ENCODE measurements at regions not wholly inside any gene's neighbourhood (a gene's known extent, or its start where the extent isn't known, plus 50 kb on each side); places are given as distances from the start of the nearest gene placed in this dataset.
A peak's percentile ranks its signal among the peaks of the same experiment; 100 is the strongest.
"Not testable (repeated sequence)": the region's sequence is repeated elsewhere in the genome, so short reads cannot be mapped to it uniquely, and the experiment has no call there.

DNA sequence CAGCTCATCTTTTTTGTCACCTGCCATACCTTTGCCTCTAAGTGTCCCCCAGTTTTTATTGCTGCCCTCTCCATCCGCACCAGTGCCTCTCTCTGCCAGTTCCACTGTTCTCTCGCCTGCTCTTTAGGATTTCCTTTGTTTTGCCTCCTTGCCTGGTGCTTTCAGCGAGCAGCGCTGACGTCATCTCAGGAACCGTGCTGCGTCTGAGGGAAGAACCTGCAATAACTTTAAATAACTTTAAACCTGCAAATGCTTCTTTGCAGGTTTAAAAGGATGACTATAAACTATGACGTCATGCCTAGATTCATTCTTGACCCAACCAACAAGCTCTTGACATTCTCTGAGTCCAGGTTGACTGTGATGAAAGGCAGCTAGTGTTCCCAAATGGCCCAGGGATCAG is 105.1 kb downstream of the LRRC74B start:
- peak in 1 of 2 experiments; percentile 15 for DNase-seq

DNA sequence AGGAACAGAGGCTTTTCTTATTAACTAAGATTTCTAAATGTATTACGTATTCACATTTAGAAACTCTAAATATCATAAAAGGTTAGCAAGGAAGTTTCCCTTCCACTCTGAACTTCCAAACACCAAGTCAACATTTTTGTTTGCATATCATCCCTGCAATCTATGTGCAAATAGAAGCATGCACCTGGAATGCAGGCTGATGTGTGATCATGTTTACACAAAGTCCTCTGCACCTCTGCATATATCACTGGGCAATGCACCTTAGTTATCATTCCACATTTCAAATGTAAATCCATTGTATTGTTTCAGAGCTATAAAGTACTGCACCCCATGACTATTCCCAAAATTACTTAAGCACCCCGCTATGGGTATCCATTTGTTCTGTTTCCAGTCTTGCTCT is 142.1 kb downstream of the LRRC74B start:
- DNase-seq: not testable (repeated sequence)

DNA sequence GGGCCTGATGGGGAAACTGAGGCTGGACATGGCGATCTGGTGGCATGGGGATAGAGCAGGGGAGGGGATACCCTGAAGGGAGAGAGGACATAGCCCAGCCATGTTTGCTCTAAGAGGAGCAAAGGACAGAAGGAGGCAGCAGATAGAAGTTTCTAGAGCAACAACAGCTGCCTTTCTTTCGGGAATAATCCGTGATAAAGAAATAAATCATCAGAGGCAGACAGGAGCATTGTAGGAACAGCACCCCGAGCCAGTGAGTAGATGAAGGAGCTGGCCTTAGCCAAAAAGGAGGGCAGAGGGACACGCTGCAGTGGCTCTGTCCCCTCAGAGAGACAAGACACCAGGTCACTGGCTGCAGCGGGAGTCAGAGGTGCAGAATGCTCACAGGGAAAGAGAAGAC is 166.3 kb downstream of the LRRC74B start:
- DNase-seq: not testable (repeated sequence)

- not testable (repeated sequence) for DNase-seq
Measured at GRCh38 chr22:21215973-21216731, 167.4 kb upstream of the RIMBP3B start.

DNA sequence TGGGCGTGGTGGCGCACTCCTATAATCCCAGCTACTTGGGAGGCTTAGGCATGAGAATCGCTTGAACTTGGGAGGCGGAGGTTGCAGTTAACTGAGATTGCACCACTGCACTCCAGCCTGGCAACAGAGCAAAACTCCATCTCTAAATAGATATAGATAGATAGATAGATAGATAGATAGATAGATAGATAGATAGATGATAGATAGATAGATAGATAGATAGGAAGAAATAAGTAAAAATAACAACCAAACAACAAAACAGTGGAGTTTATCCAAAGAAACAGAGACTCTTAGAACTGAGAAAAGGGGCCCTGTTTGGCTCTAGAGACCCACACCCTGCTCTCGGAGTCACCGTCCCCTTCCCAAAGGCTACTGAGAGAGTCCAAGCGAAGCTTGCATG is 158.7 kb upstream of the RIMBP3B start:
- DNase-seq: not testable (repeated sequence)

- not testable (repeated sequence) for DNase-seq
Measured at GRCh38 chr22:21226901-21227693, 156.5 kb upstream of the RIMBP3B start.

DNA sequence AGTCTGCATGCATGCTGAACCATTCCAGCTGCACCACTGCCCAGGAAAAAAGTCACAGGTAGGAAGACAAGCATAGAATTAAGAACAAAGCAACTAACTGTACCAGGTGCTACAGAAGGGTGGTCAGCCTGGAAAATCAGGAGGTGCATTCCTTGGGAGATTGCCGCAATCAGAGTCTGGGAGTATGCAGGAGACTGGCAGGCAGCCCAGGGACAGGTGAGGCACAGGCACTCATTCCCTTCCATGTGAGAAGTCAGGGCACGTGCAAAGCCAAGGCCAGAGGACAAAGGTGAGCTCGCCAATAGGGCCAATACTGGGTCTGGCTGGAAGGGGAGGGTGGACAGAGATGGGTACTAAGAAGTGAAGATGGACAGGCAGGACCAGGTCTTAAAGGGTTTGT is 132.1 kb upstream of the RIMBP3B start:
- not testable (repeated sequence) for DNase-seq

DNA sequence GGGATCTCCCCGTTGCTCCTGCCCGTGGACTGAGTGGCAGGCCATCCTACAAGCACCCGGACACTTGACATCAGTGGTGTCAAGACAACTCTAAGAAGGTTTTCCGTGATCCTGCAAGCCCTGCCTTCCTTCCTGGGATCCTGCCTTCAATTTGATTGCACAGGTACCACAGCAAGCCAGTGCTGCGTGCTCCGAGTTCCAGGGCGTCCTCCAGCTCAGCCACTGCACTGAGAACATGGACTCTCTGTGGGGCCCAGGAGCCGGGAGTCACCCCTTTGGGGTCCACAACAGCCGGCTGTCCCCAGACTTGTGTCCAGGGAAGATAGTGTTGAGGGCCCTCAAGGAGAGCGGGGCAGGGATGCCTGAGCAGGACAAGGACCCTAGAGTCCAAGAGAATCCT is 100.9 kb upstream of the RIMBP3B start:
- not testable (repeated sequence) for DNase-seq

DNA sequence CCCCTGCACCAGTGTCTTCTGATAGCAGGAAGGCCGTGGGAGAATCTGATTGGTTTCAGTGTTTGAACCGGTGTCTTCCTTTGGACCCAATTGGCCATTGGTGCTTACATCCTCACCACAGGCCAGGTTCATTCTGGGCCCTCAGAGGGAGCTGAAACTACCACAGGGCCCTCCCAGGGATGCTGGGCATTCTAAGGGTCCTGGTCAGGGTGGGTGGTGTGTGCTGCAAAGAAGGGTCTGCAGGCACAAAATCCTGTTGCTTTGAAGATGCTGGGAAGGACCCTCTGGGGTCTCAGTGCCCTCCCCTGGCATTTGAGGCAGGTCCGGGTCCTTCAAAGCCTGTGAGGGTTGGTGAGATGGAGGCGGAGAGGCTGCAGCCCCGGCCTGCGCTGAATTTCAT is 89.8 kb upstream of the RIMBP3B start:
- DNase-seq: not testable (repeated sequence)

DNA sequence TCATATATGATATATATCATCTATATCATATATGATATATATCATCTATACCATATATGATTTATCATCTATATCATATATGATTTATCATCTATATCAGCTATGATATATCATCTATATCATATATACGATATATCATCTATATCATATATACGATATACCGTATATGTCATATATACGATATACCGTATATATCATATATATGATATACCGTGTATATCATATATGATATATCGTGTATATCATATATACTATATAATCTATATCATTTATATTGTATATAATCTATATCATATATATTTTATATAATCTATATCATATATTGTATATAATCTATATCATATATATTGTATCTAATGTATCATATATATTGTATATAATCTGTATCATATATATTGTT is 55.9 kb upstream of the RIMBP3B start:
- not testable (repeated sequence) for DNase-seq

Data from activated T-cell treated with anti-CD3 and anti-CD28 coated beads, Interleukin-2, amount 50 U/mL, for 48 hours (primary cell).